HG03045 (cell line): ENCODE measurements at regions not wholly inside any gene's neighbourhood (a gene's known extent, or its start where the extent isn't known, plus 50 kb on each side); places are given as distances from the start of the nearest gene placed in this dataset.
A peak's percentile ranks its signal among the peaks of the same experiment; 100 is the strongest.

ENCODE experiments used
- ATAC-seq: cut with Tn5 transposase; IDR thresholded peaks from one replicate; pipeline ENCODE4 v1.9.1; 2021; ENCODE audit warnings: mild to moderate bottlenecking, moderate library complexity; ENCODE audit not compliant: unreplicated experiment

DNA sequence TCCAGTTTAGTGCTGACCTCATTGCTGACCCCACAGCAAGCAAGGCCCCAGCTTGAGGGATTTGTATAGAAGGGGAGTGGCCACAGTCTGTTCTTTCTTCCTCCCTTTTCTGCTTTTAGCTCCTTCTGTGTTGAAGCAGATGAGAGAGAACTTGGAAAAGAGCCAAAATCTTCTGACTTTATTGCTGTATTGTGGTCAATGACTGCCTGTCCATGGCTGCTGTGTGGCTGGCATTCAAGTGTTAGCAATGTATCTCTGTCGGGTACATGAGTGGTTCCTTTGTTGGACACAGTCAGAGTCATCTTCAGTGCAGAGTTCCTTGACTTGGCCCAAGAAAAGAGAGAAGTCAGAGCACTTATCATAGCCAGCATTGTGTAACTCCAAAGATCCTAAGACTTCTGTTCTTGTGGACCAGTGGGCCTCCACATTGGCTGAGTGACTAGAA lies 154.1 kb downstream of the LRRC70 start:
- ATAC-seq, result no peak

DNA sequence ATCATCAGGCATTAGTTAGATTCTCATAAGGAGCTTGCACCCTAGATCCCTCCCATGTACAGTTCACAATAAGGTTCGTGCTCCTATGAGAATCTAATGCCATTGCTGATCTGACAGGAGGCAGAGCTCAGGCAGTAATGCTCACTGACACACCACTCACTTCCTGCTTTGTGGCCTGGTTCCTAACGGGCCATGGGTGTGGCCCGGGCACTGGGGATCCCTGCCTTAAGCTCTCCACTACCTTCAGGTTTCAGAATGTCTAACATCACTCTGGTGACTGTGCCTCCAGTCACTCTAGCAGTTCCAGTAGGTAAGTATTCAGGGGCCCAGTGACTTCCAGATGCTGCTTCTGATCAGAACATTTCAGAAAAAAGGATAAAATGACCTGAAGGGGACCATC lies 152.4 kb downstream of the LRRC70 start:
- ATAC-seq, result no peak

DNA sequence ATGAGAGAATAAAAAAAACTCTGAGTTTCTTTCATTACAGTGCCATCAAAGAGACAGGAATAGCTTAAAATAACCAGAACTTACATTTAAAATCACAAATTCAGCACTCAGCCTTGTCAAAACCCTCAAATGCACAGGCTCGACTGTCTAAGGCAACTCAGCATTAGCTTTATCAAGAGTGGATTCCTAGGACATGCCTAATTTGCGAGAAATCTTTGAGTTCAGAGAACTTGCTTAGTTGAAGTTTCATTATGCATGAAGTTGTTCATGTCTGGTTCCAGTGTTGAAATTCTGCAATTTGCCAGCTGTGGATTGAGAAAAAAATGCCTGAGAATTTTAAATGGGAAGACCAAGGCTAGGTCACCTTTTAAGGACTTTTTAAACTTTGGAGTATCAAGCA lies 151.1 kb downstream of the LRRC70 start:
- no peak for ATAC-seq

DNA sequence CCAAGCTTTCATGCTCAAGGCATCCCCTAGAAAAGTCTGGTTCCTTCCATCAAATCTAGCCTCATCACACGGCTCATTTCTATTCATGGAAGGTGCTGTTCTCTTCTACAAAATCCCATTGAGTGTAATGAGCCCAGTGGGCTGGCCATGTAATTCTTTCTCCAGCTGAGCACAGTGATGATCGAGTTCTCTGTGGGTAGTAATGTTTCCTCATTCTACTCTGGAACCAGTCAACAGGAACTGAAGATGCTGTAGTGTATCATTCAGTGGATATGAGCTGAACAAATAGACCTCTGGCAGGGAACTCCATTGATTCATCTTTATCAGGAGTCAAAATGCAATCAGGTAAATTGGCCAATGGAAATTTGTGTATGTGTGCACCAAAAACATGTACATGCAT lies 149.2 kb downstream of the LRRC70 start:
- ATAC-seq, result no peak

DNA sequence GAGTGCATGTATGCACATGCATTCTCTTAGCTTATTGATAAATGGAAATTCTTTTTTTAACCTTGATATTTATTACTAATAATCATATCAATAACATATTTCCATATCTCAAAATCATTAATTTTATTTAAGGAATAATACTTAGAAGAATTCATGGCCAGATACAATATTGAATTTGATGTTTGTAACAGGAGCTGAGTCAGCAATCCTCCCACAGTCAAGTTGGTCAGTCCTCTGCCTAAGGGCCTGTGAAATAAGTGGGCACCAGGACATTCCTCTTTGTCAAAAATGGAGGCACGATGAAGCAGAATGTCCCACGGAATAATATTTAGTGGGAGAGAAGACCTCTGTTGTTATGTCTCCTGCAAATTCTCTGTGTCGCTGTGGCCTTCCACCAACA lies 148.6 kb downstream of the LRRC70 start:
- no peak for ATAC-seq

DNA sequence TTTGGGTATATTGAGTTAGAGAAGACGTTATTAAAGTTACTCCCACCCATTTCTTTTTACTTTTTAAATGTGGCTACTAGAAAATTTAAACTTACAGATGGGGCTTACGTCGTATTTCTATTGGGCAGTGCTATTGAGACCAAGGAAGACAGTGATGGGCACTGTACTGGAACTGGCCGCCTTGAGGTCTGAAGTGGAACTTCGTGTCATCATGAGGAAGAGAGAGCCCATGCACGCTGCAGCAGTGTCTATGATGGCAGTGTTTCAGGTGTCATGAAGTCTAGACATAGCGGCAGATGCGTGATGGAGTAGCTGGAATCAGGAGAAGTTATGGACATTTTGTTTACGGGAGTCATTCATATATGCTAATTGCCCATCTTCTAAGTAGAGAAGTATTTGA lies 143.7 kb downstream of the LRRC70 start:
- no peak for ATAC-seq

DNA sequence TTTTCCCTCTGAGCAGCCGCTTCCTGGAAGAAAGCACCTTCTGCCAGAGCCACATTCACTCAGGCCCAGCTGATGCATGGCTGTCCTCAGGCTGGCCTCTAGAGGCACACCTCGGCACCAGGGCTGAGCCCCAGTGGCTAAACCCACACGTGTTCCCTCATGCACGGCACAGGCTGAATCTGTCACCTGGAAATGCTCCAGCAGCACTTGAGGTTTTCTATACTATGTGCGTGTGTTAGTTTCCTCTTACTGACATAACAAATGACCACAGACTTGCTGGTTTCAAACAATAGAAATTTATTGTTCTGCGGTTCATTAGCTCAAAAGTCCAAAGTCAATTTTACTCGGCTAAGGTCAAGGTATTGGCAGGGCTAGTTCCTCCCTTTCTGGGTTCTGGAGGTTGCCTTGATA lies 141.4 kb downstream of the LRRC70 start:
- peak; percentile 84 for ATAC-seq

DNA sequence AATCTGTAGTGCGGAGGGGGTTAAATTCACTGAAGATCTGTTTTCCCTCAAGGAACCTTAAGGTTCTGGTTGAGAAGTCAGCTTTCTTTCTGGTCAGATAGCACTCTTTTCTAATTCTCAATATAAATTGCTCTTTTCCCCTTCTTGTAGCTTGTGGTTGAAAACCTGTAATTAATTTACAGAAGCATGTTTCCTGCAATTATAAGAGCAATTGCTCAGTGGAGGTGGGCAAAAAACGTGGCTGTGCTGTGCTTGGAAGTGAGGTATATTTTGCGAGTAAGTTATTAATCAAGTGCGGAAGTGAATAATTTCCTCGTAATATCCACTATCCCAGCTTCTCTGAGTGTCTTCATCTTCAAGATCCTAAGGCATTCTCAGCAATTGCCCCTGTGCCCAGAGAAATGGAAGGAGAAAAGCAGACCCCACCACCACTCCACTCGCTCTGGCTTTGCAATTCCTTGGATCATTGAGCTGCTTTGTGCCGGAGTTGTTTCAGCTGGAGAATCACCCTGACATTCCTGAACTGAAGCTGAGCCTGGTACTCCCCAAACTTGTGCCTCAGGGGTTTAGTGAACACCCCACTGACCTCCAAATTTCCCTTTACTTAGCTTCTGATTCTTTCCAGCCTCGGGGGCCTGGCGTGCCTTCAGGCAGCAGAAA lies 140.6 kb downstream of the LRRC70 start:
- no peak for ATAC-seq

DNA sequence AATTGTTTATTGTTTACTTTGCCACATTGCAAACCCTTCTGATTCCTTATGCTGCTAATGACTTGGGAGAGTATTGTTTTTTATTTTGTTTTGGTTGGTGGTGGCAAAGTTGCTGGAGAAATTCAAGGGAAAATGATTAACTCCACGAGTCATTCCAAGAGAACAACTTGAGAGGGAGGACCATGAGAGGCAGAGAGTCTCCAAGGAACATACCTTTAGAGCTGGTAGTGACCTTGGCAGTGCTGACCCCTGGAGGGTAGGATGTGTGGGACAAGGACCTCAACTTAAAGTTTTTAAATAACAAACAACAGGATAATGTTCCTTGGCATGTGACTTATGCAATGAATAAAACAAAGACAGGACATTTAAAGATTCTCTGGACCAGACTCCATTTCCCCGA lies 139.7 kb downstream of the LRRC70 start:
- no peak for ATAC-seq

DNA sequence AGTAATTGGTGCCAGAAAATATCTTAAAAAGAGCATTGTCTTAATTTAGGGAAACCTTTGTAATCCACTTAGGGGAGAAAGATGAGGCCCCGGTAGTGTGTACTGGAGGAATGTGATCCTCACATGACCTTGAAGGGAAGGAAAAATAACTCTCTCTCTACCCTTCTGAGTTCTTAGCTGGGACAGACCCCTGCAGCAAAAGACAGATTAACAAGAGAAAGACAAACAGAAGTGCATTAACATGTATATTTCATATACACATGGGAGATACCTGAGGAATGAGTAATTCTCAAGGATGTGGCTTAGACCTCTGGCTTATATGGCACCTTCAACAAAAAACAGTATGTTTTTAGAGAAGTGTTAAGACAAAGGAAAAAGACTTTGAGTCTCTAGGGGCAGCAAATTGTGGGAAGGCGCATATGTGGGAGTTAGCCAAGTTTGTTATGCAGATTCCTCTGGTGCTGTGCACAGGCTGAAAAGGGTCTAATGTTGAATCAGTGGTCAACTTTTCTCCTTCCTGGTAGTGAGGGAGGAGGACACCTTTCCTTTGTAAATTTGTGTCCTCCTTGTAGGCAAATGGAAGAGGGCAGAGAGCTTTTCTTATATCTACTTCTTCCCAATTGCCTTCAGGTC lies 138.8 kb downstream of the LRRC70 start:
- ATAC-seq, result no peak

DNA sequence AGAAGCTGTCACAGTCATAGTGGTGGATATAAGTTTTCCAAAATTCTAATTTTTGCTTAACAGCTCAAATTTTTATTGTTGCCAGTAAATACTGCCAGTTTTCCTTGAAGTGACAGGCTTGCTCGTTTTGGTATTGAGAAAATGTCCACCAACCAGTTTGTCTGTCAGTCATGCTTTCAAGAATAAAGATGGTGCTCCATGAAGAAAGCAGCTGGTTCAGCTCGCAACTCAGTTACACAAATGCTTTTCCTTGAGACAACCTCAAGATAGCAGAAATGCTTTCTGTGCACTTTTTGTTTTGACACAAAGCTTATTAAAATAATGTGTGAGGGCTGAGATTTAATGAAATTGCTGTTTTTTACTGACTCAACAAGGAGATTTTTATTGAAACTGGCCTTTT lies 135.7 kb downstream of the LRRC70 start:
- no peak for ATAC-seq

DNA sequence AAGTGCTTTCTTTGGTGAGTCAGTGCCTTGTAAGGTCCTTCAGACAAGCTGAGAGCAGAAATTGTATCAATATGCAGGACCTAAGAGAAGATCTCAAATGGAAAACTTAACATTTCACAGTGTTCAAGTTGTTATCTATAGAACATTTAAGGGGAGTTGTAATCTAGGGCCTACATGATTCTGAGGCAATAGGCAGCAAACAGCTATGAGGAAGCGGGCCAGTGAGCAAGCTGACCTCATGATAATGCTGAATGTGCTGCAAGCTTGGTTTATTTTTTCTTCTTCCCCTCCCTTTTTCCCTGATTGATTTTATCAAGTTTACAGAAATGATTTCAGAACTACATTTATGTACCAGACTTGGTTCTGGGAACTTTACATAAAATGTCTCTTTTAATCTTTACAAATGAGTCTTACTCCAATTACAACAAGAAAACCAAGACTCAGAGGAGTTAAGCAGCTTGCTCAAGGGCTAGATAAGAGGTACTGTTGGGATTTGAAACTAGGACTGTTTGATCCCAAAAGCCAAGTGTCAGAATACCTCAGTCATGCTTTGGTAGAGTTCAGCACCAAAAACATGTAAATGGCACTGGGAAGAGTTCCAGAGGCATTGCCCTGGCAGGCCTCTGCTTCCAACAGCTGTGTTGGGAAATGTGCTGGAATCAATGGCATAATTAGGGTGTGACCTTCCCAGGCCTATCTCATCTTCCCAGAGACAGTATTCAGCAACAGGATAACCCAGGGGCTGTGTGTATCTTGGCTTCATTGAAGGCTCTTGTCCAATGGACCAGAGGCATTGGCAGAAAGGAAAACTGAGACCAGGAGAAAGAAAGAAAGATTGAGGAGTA lies 130.1 kb downstream of the LRRC70 start:
- ATAC-seq, result no peak

DNA sequence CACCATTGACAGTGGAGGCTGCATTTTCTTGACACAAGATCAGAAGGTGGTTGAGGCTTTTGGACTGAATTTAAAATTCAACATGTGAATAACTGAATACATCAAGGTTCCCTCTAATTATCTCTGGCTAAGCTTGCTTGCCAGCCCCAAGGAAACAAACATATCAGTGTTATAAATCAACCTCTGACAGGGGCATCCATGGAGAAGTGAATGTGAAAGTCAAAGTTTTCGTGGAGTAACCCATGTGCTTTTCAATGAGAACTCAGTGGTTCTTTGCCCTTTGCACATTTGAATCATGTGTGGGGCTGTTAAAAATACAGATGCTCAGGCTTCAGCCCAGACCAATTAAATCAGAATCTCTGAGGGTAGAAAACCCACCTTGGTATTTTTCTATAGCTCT lies 128.9 kb downstream of the LRRC70 start:
- no peak for ATAC-seq

DNA sequence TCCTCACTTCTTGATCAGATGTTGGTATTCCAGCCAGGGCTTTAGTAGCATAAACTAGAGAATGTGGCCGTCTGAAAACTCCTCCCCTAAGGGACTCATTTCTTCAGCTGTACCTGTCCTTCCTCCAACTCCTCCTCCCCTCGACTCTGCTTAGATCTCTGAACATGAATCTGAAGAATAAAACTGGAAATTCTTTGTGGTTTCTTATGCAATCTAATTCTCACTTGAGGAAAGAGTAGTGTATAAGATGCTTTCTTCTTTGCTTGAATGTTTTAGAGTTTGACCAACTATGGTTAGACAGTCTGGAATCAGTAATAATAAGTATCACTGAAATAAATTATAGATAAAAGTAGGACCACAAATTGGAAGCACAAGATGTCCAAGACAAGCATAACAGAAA lies 128.5 kb downstream of the LRRC70 start:
- no peak for ATAC-seq

DNA sequence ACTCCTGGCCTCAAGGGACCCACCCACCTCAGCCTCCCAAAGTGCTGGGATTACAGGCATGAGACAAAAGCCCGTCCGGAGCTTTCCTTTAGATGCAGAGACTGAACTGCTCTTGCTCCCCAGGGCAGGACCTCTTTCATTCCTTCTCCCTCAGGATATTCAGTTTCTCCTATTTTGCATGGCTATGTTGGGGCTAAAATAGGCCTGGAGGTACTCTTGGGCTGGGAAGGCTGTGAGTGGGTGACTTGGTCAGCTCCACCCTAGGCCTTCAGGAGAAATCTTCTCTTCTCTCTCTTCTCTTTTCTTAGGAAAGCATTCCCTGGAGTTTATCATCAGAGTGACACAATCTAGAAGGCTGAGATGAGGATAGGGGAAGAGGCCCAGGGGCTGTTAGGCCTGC lies 126.4 kb downstream of the LRRC70 start:
- no peak for ATAC-seq

DNA sequence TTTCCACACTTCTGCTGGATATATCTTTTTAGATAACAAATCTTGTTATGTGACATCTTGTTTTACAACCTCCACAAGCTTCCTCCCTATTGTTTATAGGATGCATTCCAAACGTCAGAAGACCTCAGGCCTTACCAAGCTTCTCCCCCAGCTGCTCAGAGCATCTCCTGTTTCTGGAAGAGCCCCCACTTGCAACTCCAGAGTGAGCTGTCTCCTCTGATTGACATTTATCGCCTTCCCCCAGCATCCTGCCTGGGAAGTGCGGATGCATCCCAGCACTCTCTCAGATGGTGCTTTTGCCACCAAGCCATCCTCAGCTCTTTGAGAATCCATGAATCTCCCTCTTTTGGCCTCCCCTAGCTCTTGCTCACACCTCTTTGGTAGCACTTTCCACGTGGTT lies 123.5 kb downstream of the LRRC70 start:
- no peak for ATAC-seq

DNA sequence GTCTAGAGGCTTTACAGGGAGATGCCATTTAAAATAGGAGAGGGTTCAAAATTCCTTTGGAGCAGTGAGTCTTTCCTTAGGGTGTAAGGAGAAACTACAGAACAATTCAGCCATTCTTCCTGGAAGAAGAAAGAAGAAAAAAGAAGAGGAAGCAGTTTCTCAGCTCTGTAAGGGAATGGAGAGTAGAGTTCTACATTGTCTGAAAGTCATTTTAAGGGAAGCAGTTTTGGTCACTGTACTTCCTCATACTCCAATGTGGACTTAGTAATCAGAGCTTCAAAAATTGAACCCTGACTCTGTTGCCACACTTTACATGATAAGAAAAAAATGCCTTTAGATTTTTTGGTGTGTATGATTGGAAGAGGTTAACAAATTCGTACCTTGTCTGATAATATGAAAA lies 122.4 kb downstream of the LRRC70 start:
- ATAC-seq, result no peak

DNA sequence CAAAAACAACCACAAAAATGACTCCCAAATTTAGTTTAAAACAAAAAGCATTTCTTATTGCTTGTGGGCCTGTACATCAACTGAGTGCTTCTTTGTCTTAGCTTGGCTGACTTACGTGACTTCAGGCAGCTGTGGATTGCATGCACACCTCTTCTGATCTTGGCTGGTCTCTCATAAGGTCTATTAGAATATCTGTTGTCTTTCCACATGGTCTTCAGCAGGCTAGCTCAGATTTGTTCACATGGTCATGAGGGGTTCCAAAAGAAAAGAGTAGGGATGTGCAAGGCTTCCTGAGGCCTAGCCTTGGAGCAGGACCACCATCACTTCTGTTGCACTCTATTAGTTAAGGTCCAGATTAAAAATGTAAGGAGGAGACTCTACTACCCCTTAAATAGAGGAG lies 120.1 kb downstream of the LRRC70 start:
- ATAC-seq, result no peak

DNA sequence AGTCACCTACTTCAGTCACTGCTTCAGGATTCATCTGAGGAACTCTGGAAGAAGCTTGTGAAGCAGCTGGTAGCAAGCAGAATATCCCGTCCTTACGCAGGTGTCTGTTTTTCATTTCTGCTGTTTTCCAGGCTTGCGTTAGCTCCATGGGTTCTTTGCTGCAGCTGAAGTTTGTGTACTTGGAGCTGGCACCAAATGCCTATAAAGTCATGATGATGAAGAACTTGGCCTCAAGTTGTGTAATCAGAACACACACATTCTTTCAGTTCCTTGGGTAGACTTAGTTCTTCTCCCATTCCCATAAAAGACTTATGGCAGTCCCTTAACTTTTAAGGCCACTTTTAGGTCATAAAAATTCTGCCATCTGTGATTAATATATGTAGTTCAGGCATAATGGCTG lies 116.7 kb downstream of the LRRC70 start:
- ATAC-seq, result no peak

DNA sequence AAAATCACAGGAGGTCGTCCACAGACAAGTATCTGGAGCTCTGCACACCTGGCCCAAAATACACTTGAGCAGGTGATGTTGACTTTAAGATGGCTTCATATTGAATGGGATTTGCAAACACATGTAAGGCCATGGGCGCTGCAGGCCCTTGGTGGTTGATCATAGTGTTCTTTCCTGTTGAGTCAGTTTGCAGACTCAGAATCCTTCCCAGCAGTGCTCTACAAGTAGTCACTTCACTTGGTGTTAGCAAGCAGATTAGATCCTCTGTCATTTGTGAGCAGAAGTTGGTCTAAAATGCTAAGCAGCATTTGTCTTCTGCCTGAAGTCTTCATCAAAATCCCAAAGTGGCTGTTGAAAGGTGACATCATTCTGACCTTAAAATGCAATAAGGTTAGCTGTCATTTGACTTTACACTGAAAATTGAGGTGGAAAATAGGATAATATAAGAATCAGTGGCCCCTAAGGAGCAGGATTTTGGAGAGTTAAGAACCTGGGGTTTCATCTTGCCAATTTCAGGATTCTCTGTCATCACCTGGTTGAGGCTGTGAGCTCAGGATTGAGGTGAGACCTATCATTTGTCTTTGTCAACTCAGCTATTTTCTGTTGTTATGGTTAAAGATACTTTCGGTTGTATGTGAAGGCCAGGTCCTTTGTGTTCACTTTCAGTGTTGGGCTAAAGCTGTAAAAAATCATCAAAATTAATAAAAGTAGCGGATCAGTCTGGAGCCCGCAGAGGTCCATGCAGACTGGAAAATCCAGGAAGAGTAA lies 114.5 kb downstream of the LRRC70 start:
- no peak for ATAC-seq

DNA sequence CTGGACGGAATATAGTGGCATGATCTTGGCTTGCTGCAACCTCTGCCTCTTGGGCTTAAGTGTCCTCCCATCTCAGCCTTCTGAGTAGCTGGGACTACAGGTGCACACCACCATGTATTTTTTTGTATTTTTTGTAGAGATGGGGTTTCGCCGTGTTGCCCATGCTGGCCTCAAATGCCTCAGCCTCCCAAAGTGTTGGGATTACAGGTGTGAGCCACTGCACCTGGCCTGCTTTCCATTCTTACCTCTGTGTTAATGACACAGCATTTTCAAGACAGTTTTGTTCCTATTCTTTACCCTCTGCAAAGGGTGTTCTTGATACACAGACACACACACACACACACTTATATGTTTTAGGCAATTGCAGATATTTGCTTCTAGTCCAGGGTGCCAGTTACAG lies 113.3 kb downstream of the LRRC70 start:
- no peak for ATAC-seq
